ENCODE measurements at regions not wholly inside any gene's neighbourhood (a gene's known extent, or its start where the extent isn't known, plus 50 kb on each side); places are given as distances from the start of the nearest gene placed in this dataset.

GRCh38 chr3:124076235-124076634 lies 84.3 kb upstream of the ROPN1 start:
- CTCF ChIA-PET: interaction anchor here (1.1 to 2.3 kb wide), 5 partner anchors 12 to 424 kb away, joined by 3 to 7 read pairs (median 4); no protein-coding TSS in a partner anchor
- POLR2A ChIA-PET: no interaction called here
- DNase-seq (ENCODE audit: extremely low spot score): no peak
- TF ChIP-seq, protein P1, sequence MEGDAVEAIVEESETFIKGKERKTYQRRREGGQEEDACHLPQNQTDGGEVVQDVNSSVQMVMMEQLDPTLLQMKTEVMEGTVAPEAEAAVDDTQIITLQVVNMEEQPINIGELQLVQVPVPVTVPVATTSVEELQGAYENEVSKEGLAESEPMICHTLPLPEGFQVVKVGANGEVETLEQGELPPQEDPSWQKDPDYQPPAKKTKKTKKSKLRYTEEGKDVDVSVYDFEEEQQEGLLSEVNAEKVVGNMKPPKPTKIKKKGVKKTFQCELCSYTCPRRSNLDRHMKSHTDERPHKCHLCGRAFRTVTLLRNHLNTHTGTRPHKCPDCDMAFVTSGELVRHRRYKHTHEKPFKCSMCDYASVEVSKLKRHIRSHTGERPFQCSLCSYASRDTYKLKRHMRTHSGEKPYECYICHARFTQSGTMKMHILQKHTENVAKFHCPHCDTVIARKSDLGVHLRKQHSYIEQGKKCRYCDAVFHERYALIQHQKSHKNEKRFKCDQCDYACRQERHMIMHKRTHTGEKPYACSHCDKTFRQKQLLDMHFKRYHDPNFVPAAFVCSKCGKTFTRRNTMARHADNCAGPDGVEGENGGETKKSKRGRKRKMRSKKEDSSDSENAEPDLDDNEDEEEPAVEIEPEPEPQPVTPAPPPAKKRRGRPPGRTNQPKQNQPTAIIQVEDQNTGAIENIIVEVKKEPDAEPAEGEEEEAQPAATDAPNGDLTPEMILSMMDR (IDR thresholded peaks at IDR 0.05; ENCODE audit: control extremely low read depth, extremely low read depth, low read depth, missing control alignments): no peak

- ChIA-PET POLR2A (no interaction called here), CTCF (interaction anchor here (0.7 to 4.4 kb wide), 19 partner anchors 9 to 437 kb away, joined by 3 to 16 read pairs (median 4); partner anchors contain the start of gene KALRN)
Measured at GRCh38 chr3:124078953-124079911, 87.3 kb upstream of the ROPN1 start.

DNA sequence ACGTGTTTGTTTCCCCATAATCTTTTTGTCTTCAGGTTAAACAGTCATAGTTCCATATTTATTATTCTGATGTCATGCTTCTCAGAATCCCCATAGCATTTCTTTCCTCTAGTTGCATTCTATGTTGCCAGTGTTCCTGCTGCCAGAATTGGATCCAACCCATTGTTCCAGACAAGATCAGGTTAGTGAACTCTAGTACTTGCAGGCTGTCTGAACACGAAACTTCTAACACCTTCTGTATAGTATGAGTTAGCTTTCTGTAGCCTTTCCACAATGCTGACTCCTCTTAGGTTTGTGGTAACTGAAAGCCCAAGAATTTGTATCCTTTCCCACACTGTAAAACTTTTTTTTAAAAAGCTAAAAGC lies 88.0 kb upstream of the ROPN1 start:
- ChIA-PET CTCF (interaction anchor here (0.7 to 4.4 kb wide), 19 partner anchors 8 to 438 kb away, joined by 3 to 16 read pairs (median 4); partner anchors contain the start of gene KALRN), POLR2A (no interaction called here)
- TF ChIP-seq, protein P1 (IDR thresholded peaks at IDR 0.05; ENCODE audit: control extremely low read depth, extremely low read depth, low read depth, missing control alignments): peak; percentile 3
- no peak for DNase-seq (ENCODE audit: extremely low spot score)

More at GRCh38 chr3:124078953-124079911, 87.3 kb upstream of the ROPN1 start:
- TF ChIP-seq, protein P1 (IDR thresholded peaks at IDR 0.05; ENCODE audit: control extremely low read depth, extremely low read depth, low read depth, missing control alignments): peak; percentile 68
- DNase-seq (ENCODE audit: extremely low spot score): no peak

GRCh38 chr3:124082343-124082742 lies 90.4 kb upstream of the ROPN1 start:
- CTCF ChIA-PET: interaction anchor here (0.8 to 4.4 kb wide), 6 partner anchors 9 to 386 kb away, joined by 3 to 15 read pairs (median 4); no protein-coding TSS in a partner anchor
- no peak for DNase-seq (ENCODE audit: extremely low spot score)
- POLR2A ChIA-PET: no interaction called here
- TF ChIP-seq, protein P1 (IDR thresholded peaks at IDR 0.05; ENCODE audit: control extremely low read depth, extremely low read depth, low read depth, missing control alignments): no peak

DNA sequence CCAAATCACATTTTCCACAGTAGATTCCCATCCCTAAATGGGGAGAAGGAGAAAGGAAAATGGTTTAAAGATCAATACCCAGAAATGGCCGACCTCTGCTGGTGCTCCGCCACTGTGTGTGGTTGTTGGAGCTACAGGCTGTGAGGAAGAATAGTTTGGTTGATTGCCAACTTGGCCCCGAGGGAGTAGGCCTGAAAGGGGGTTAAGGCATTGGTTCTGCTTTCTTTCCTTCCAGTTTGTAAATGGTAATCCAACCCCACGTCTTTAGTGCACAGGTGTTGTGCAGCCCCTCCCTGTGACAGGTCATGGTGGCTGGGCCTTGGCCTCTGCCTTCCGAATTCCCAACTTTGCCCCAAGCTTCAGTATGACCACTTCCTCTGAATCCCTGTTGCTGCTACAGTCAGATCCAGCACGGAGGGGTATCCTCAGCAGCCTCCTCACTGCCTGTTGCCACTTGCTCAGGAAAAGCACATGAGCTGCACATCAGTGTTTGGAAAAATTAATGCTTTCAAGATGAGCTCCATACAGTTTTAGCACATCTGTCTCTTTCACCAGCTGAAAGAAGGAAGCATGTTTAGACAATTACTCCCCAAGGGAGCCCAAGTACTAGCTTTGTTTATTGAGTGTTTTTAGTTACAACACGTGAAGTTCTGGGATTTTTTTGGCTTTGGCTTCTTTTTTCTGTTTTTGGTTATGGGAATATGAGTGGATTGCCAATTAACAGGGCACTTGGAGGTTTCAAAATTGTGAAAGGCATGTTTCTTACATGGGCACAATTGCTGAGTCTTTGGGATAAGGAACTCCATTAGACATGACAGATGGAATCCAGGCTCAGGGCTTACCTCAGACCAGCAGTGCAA lies 92.3 kb upstream of the ROPN1 start:
- DNase-seq (ENCODE audit: extremely low spot score): no peak
- ChIA-PET CTCF (interaction anchor here (1.0 to 1.7 kb wide), 2 partner anchors 13 to 355 kb away, joined by 3 to 5 read pairs; no protein-coding TSS in a partner anchor), POLR2A (no interaction called here)
- TF ChIP-seq, protein P1 (IDR thresholded peaks at IDR 0.05; ENCODE audit: control extremely low read depth, extremely low read depth, low read depth, missing control alignments): no peak

DNA sequence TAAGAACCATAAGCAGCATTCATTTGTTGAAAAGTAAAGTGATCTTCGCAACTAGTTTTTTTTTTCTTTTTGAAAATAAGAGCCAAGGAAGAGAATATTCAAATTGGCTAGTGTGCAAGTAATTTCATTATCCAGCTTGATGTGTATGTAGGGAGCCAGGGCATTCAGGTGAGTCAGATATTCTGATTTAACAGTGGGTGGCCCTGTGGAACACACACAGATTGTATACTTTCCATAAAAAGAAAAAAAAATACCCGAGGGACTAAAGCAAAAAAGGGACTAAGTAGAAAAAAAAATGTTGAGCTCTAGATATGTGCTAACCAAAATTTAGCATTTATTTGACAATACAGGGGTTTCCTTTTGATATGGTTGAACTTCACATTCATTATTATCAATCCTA lies 96.9 kb upstream of the ROPN1 start:
- POLR2A ChIA-PET: no interaction called here
- TF ChIP-seq, protein P1 (IDR thresholded peaks at IDR 0.05; ENCODE audit: control extremely low read depth, extremely low read depth, low read depth, missing control alignments): no peak
- no peak for DNase-seq (ENCODE audit: extremely low spot score)
- CTCF ChIA-PET: interaction anchor here (0.9 to 1.9 kb wide), 3 partner anchors 9 to 17 kb away, joined by 3 to 5 read pairs (median 4); no protein-coding TSS in a partner anchor

Measured in GM10248 (cell line).